ENCODE measurements at regions not wholly inside any gene's neighbourhood (a gene's known extent, or its start where the extent isn't known, plus 50 kb on each side); places are given as distances from the start of the nearest gene placed in this dataset.

DNA sequence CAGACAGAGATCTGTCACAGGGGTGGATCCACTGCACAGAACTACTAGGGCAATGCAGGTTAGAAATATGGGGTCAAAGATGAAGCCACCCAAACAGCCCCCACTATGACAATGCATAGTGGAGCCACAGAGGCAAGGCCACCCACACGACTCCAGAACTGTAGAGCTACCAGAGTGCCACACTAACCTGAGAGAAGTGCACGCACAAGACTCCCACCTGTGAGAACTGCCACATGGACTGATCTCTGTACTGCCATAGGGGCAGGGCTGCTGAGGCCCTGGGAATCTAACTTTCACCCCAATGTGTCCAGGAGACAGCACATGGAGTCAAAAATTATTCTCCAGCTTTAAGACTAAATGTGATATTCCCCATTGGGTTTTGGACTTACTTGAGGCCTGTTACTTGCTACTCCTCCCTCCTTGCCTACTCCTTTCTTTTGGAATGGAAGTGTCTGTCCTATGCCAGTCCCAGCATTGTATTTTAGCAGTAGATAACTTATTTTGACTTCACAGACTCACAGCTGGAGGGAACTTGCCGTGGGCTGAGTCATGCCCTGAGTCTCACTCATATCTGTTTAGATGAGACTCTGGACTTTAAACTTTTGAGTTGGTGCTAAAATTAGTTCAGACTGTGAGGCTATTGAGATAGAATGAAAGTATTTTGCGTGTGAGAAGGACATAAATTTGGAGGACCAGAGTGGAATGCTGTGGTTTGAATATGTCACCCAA lies 853.3 kb downstream of the MAT2B start:
- no peak for DNase-seq
- WGBS, 5 donors: 58 to 71% (median 63%) methylated on average over 3 to 4 of the region's 4 CpGs
- no peaks in the 10 kb centered on the region for H3K36me3 ChIP-seq
- no peaks in the 10 kb centered on the region for H3K27me3 ChIP-seq (replicated peaks in 1 of 7)
- H3K9me3 ChIP-seq: no peaks in the 10 kb centered on the region
- TF ChIP-seq POLR2A (IDR thresholded peaks at IDR 0.05): no peak
- TF ChIP-seq CTCF (IDR thresholded peaks at IDR 0.05 in 8 of 11, conservative IDR thresholded peaks at IDR 0.05 in 3 of 11): no peak
- no peak for TF ChIP-seq POLR2AphosphoS5 (IDR thresholded peaks at IDR 0.05)
- intact Hi-C loops (cut with DNase I; ENCODE audit: low total_unique reads): no loop called here
- H3K4me1 ChIP-seq: no peaks in the 10 kb centered on the region
- H3K27ac ChIP-seq: no peak overlapping the region
- no peak overlapping the region for H3K4me3 ChIP-seq

- no peaks in the 10 kb centered on the region for H3K9me3 ChIP-seq
Observed at GRCh38 chr5:164359260-164360255, 854.1 kb downstream of the MAT2B start.

DNA sequence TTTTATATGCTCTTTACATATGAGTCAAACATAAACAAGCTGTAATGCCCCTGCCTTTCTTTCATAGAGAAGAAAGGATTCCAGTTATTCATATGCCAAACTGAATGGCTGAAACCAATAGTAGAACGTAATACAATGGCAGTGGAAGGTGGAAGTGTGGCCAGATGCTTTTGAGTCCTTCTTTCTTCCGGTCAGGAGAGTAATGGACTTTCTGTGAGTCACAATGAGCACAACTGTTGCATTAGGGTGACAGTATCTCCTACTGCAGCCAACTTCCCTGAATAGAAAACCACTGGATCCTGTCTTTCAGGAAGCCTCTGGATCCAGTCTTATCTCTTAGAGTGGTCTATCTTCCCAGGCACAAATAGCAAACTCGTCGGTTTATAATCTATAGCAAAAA lies 855.2 kb downstream of the MAT2B start:
- Histone ChIP-seq H3K27me3 (replicated peaks in 1 of 7) (no peaks in the 10 kb centered on the region), H3K27ac (no peak overlapping the region), H3K36me3 (no peaks in the 10 kb centered on the region), H3K4me1 (no peaks in the 10 kb centered on the region), H3K9me3 (no peaks in the 10 kb centered on the region), H3K4me3 (no peak overlapping the region)
- DNase-seq: no peak
- 59 to 78% (median 63%) methylated on average over 4 of the region's 4 CpGs for WGBS, 5 donors
- intact Hi-C loops (cut with DNase I; ENCODE audit: low total_unique reads): no loop called here
- no peak for TF ChIP-seq CTCF (IDR thresholded peaks at IDR 0.05 in 8 of 11, conservative IDR thresholded peaks at IDR 0.05 in 3 of 11)
- no peak for TF ChIP-seq POLR2AphosphoS5 (IDR thresholded peaks at IDR 0.05)
- TF ChIP-seq POLR2A (IDR thresholded peaks at IDR 0.05): no peak

More at GRCh38 chr5:164359260-164360255, 854.1 kb downstream of the MAT2B start:
- H3K36me3 ChIP-seq: no peaks in the 10 kb centered on the region
- DNase-seq: no peak
- no peak overlapping the region for H3K4me3 ChIP-seq
- no peak overlapping the region for H3K27ac ChIP-seq
- no peaks in the 10 kb centered on the region for H3K27me3 ChIP-seq (replicated peaks in 1 of 7)
- no peaks in the 10 kb centered on the region for H3K4me1 ChIP-seq
- TF ChIP-seq POLR2AphosphoS5 (IDR thresholded peaks at IDR 0.05): no peak
- no peak for TF ChIP-seq POLR2A (IDR thresholded peaks at IDR 0.05)
- TF ChIP-seq CTCF (IDR thresholded peaks at IDR 0.05 in 8 of 11, conservative IDR thresholded peaks at IDR 0.05 in 3 of 11): no peak
- WGBS, 5 donors: 80 to 91% (median 84%) methylated on average over 4 of the region's 4 CpGs
- intact Hi-C loops (cut with DNase I; ENCODE audit: low total_unique reads): no loop called here

- WGBS, 5 donors: 79 to 86% (median 81%) methylated on average over 5 of the region's 5 CpGs
- no peak for DNase-seq
- Histone ChIP-seq H3K9me3 (no peaks in the 10 kb centered on the region), H3K4me1 (no peaks in the 10 kb centered on the region), H3K4me3 (no peak overlapping the region), H3K27me3 (replicated peaks in 1 of 7) (no peaks in the 10 kb centered on the region), H3K36me3 (no peaks in the 10 kb centered on the region), H3K27ac (no peak overlapping the region)
- no peak for TF ChIP-seq CTCF (IDR thresholded peaks at IDR 0.05 in 8 of 11, conservative IDR thresholded peaks at IDR 0.05 in 3 of 11)
- no peak for TF ChIP-seq POLR2A (IDR thresholded peaks at IDR 0.05)
- TF ChIP-seq POLR2AphosphoS5 (IDR thresholded peaks at IDR 0.05): no peak
- intact Hi-C loops (cut with DNase I; ENCODE audit: low total_unique reads): no loop called here
Observed at GRCh38 chr5:164361986-164362385, 856.6 kb downstream of the MAT2B start.
